GM12878 (cell line): ENCODE measurements at regions not wholly inside any gene's neighbourhood (a gene's known extent, or its start where the extent isn't known, plus 50 kb on each side); places are given as distances from the start of the nearest gene placed in this dataset.

Experiments used
- ATAC-seq: fragments of 200-7000 bp; cut with Tn5 transposase; 3 replicates; pipeline ENCODE4 v1.9.1; 2020; ENCODE audit warnings: mild to moderate bottlenecking, moderate library complexity
- BruUV-seq: library from RNA; stranded (reverse); fragments of 400-500 nt; replicated peaks from 2 replicates; lab custom pipeline; 2021; lab: Mats Ljungman, UMichigan
- CTCF ChIA-PET: fragments of 300-600 bp; sonication (Branson Sonifier 250); formaldehyde crosslinking; extraction: SDS; loops from one replicate; lab custom pipeline; 2021; ENCODE audit warnings: inconsistent platforms; lab: Yijun Ruan, JAX
- POLR2A ChIA-PET: fragments of 350-600 bp; formaldehyde crosslinking; extraction: SDS; loops from one replicate; lab custom pipeline; 2021; ENCODE audit warnings: inconsistent platforms; lab: Charles Lee
- RAD21 ChIA-PET: fragments of 300-600 bp; sonication (Branson Sonifier 250); formaldehyde crosslinking; loops from one replicate; lab custom pipeline; 2023; ENCODE audit warnings: antibody characterized with exemption; ENCODE audit not compliant: unreplicated experiment; lab: Charles Lee
- SMC1A ChIA-PET: fragments of 300-600 bp; sonication (Branson Sonifier 250); formaldehyde crosslinking; loops from one replicate; lab custom pipeline; 2023; ENCODE audit not compliant: unreplicated experiment, uncharacterized antibody; lab: Charles Lee
- DNase-seq: peaks from one replicate; pipeline ENCODE4 v3.0.0-alpha.2; 2011; ENCODE audit warnings: low read depth, low spot score
- FAIRE-seq: peaks from 3 replicates; lab custom pipeline; 2011; peaks lifted over from hg19 to GRCh38; lab: Jason Lieb, UNC
- H2AFZ ChIP-seq: 2 replicates; pipeline ENCODE4 v1.6.0; 2011; ENCODE audit warnings: low read depth, low read length, control low read depth; ENCODE audit not compliant: control insufficient read depth
- H3K27ac ChIP-seq: 2 replicates; pipeline ENCODE4 v1.5.1; 2011; ENCODE audit warnings: control low read depth; ENCODE audit not compliant: control insufficient read depth, insufficient read depth
- H3K27me3 ChIP-seq, 2 experiments: replicated peaks in 1 of 2; 2 replicates each; pipeline versions ENCODE4 v1.6.0 to v1.6.1; 2011; ENCODE audit warnings: low read length in 1 of 2; ENCODE audit not compliant: control insufficient read depth in 2 of 2, insufficient read depth in 2 of 2
- H3K36me3 ChIP-seq, 2 experiments: 2 replicates each; pipeline ENCODE4 v1.5.1; 2011; ENCODE audit warnings: low read length in 1 of 2; ENCODE audit not compliant: control insufficient read depth in 2 of 2, insufficient read depth in 2 of 2
- H3K4me1 ChIP-seq: 2 replicates; pipeline ENCODE4 v1.6.1; 2011; ENCODE audit warnings: mild to moderate bottlenecking, low read length, moderate library complexity, mixed read lengths; ENCODE audit not compliant: control insufficient read depth, insufficient read depth
- H3K4me2 ChIP-seq: 2 replicates; pipeline ENCODE4 v1.6.0; 2011; ENCODE audit warnings: control low read depth; ENCODE audit not compliant: control insufficient read depth, insufficient read depth
- H3K4me3 ChIP-seq: fragments of 200-600 bp; sonication (generic); 2 replicates; pipeline ENCODE4 v1.5.1; 2016
- H3K79me2 ChIP-seq: 2 replicates; pipeline ENCODE4 v1.6.0; 2011; ENCODE audit warnings: low read length; ENCODE audit not compliant: control insufficient read depth, insufficient read depth
- H3K9ac ChIP-seq: 2 replicates; pipeline ENCODE4 v1.8.0; 2011; ENCODE audit warnings: low read length, control low read depth, mixed read lengths; ENCODE audit not compliant: control insufficient read depth, insufficient read depth
- H3K9me3 ChIP-seq: replicated peaks from 3 replicates; pipeline ENCODE4 v1.5.1; 2011; ENCODE audit warnings: mild to moderate bottlenecking, low read length; ENCODE audit not compliant: control insufficient read depth, insufficient read depth
- H4K20me1 ChIP-seq: 2 replicates; pipeline ENCODE4 v1.6.0; 2011; ENCODE audit not compliant: control insufficient read depth, insufficient read depth
- BMI1 ChIP-seq: fragments of 450-650 bp; IDR thresholded peaks from 2 replicates; pipeline ENCODE4 v1.6.1; 2016; ENCODE audit warnings: mild to moderate bottlenecking, moderate library complexity, borderline replicate concordance
- ESRRA ChIP-seq: IDR thresholded peaks from 2 replicates; pipeline ENCODE4 v1.6.1; 2012; ENCODE audit warnings: mild to moderate bottlenecking, low read length, improper control_type of control experiment
- GABPA ChIP-seq: IDR thresholded peaks from 2 replicates; pipeline ENCODE4 v1.6.1; 2014; ENCODE audit warnings: antibody characterized with exemption, low read depth, mild to moderate bottlenecking, inconsistent platforms
- KAT2A ChIP-seq: conservative IDR thresholded peaks from 2 replicates; pipeline ENCODE4 v1.6.1; 2011; ENCODE audit warnings: low read depth, low read length; ENCODE audit not compliant: control insufficient read depth
- MTA3 ChIP-seq: IDR thresholded peaks from 2 replicates; pipeline ENCODE4 v1.6.1; 2012; ENCODE audit warnings: low read length, inconsistent platforms, borderline replicate concordance
- MYB ChIP-seq: fragments of 150-350 bp; IDR thresholded peaks from 2 replicates; pipeline ENCODE4 v1.6.1; 2014; ENCODE audit warnings: mild to moderate bottlenecking, low read depth, low read length, borderline replicate concordance
- NR2C1 ChIP-seq: fragments of 450-650 bp; IDR thresholded peaks from 2 replicates; pipeline ENCODE4 v1.6.1; 2017; ENCODE audit warnings: antibody characterized with exemption, mild to moderate bottlenecking, moderate library complexity
- NR2F1 ChIP-seq: fragments of 450-650 bp; conservative IDR thresholded peaks from 2 replicates; pipeline ENCODE4 v1.6.1; 2017; ENCODE audit warnings: mild to moderate bottlenecking
- RCOR1 ChIP-seq: conservative IDR thresholded peaks from 2 replicates; pipeline ENCODE4 v1.6.1; 2012; ENCODE audit warnings: low read depth, low read length, improper control_type of control experiment
- RELA ChIP-seq: fragments of 450-650 bp; IDR thresholded peaks from 2 replicates; pipeline ENCODE4 v1.8.0; 2014; ENCODE audit warnings: borderline replicate concordance; ENCODE audit not compliant: partially characterized antibody
- RUNX3 ChIP-seq: IDR thresholded peaks from 2 replicates; pipeline ENCODE4 v1.6.1; 2012; ENCODE audit warnings: low read length, inconsistent platforms
- SPI1 ChIP-seq: IDR thresholded peaks from 2 replicates; pipeline ENCODE4 v1.6.1; 2011; ENCODE audit warnings: low read depth, mild to moderate bottlenecking, low read length, moderate library complexity, borderline replicate concordance; ENCODE audit not compliant: insufficient read depth
- SUPT20H ChIP-seq: IDR thresholded peaks from 2 replicates; pipeline ENCODE4 v1.6.1; 2011; ENCODE audit warnings: low read depth, mild to moderate bottlenecking, low read length, moderate library complexity, borderline replicate concordance; ENCODE audit not compliant: control insufficient read depth
- TCF7 ChIP-seq: IDR thresholded peaks from 2 replicates; pipeline ENCODE4 v1.6.1; 2014; ENCODE audit warnings: antibody characterized with exemption, borderline replicate concordance
- ZNF384 ChIP-seq: IDR thresholded peaks from 2 replicates; pipeline ENCODE4 v1.6.1; 2012; ENCODE audit warnings: low read depth, mild to moderate bottlenecking, low read length, improper control_type of control experiment, borderline replicate concordance
- ZSCAN29 ChIP-seq: fragments of 450-650 bp; IDR thresholded peaks from 2 replicates; pipeline ENCODE4 v1.6.1; 2017; ENCODE audit warnings: mild to moderate bottlenecking, moderate library complexity
- WGBS: methylation state at CpG from one replicate; pipeline ENCODE4 v1.1.6; 2016; ENCODE audit warnings: low lambda C conversion rate; ENCODE audit not compliant: insufficient replicate concordance, insufficient coverage; ENCODE audit errors: missing lambda C conversion rate; 5-methylcytosine and 5-hydroxymethylcytosine counted together
- in situ Hi-C: fragments of 300-500 bp; cut with MboI; formaldehyde crosslinking; loops from 9 replicates; pipeline ENCODE4 v1.14.3; 2018; ENCODE audit warnings: mixed read lengths
- intact Hi-C: fragments of 100-400 bp; cut with micrococcal nuclease; formaldehyde crosslinking; loops from one replicate; pipeline ENCODE4 v1.14.2; 2022; ENCODE audit not compliant: unreplicated experiment

- ChIA-PET CTCF (no interaction called here), SMC1A (no interaction called here)
- Histone ChIP-seq H3K9me3 (no peaks in the 10 kb centered on the region), H3K27me3 (no peaks in the 10 kb centered on the region), H2AFZ (no peak overlapping the region), H3K4me2 (no peak overlapping the region), H4K20me1 (no peaks in the 10 kb centered on the region), H3K79me2 (no peaks in the 10 kb centered on the region)
- no peak for FAIRE-seq
- ATAC-seq = no peak
- BruUV-seq = no TSS peak
- in situ Hi-C loops = no loop called here
- TF ChIP-seq ZSCAN29 = no peak
- TF ChIP-seq, all 136 proteins: peak for 0
- no peaks in the 10 kb centered on the region for H3K36me3 ChIP-seq
- no peak for DNase-seq
- no peak overlapping the region for H3K9ac ChIP-seq
- H3K4me3 ChIP-seq = no peak overlapping the region
- POLR2A ChIA-PET = no interaction called here
- H3K4me1 ChIP-seq = no peaks in the 10 kb centered on the region
- 1% methylated on average over 3 of the region's 3 CpGs for WGBS
- no peak overlapping the region for H3K27ac ChIP-seq
- RAD21 ChIA-PET = no interaction called here
- intact Hi-C loops = no loop called here
These were observed 331.1 kb downstream of the ATP23 start for GRCh38 chr12:58272461-58272860.

GRCh38 chr12:58277231-58277630, 335.9 kb downstream of the ATP23 start:
- ATAC-seq = no peak
- Histone ChIP-seq H3K36me3 (no peaks in the 10 kb centered on the region), H2AFZ (no peak overlapping the region), H4K20me1 (no peaks in the 10 kb centered on the region), H3K27ac (no peak overlapping the region), H3K27me3 (no peaks in the 10 kb centered on the region), H3K4me3 (no peak overlapping the region), H3K9me3 (no peaks in the 10 kb centered on the region), H3K9ac (no peak overlapping the region), H3K79me2 (no peaks in the 10 kb centered on the region), H3K4me2 (no peak overlapping the region), H3K4me1 (no peaks in the 10 kb centered on the region)
- ChIA-PET SMC1A (no interaction called here), POLR2A (no interaction called here), RAD21 (no interaction called here), CTCF (no interaction called here)
- BruUV-seq = no TSS peak
- intact Hi-C loops (no loop called here), in situ Hi-C loops (no loop called here)
- TF ChIP-seq RELA = no peak
- no peak for TF ChIP-seq RCOR1
- TF ChIP-seq BMI1 = no peak
- TF ChIP-seq NR2C1 = no peak
- TF ChIP-seq ZNF384 = no peak
- TF ChIP-seq SPI1 = no peak
- no peak for TF ChIP-seq RUNX3
- TF ChIP-seq SUPT20H = no peak
- no peak for TF ChIP-seq NR2F1
- TF ChIP-seq GABPA = no peak
- TF ChIP-seq KAT2A = no peak
- TF ChIP-seq MYB = no peak
- TF ChIP-seq MTA3 = no peak
- TF ChIP-seq ESRRA = no peak
- TF ChIP-seq ZSCAN29 = no peak
- no peak for TF ChIP-seq TCF7
- 0% methylated on average over 1 of the region's 1 CpG for WGBS
- FAIRE-seq = no peak
- no peak for DNase-seq
